ENCODE measurements at regions not wholly inside any gene's neighbourhood (a gene's known extent, or its start where the extent isn't known, plus 50 kb on each side); places are given as distances from the start of the nearest gene placed in this dataset.

- TF ChIP-seq CTCF (IDR thresholded peaks at IDR 0.05) (no peak), EZH2phosphoT487 (IDR thresholded peaks at IDR 0.05; ENCODE audit: borderline replicate concordance, low read depth) (no peak)
These were observed 1077.3 kb upstream of the TMEFF2 start for GRCh38 chr2:193272011-193272410.
